GM12878 (cell line): ENCODE measurements at regions not wholly inside any gene's neighbourhood (a gene's known extent, or its start where the extent isn't known, plus 50 kb on each side); places are given as distances from the start of the nearest gene placed in this dataset.

Experiments
- ATAC-seq: fragments of 200-7000 bp; cut with Tn5 transposase; 3 replicates; pipeline ENCODE4 v1.9.1; 2020; ENCODE audit warnings: mild to moderate bottlenecking, moderate library complexity
- BruUV-seq: library from RNA; stranded (reverse); fragments of 400-500 nt; replicated peaks from 2 replicates; lab custom pipeline; 2021; lab: Mats Ljungman, UMichigan
- CTCF ChIA-PET: fragments of 300-600 bp; sonication (Branson Sonifier 250); formaldehyde crosslinking; extraction: SDS; loops from one replicate; lab custom pipeline; 2021; ENCODE audit warnings: inconsistent platforms; lab: Yijun Ruan, JAX
- POLR2A ChIA-PET: fragments of 350-600 bp; formaldehyde crosslinking; extraction: SDS; loops from one replicate; lab custom pipeline; 2021; ENCODE audit warnings: inconsistent platforms; lab: Charles Lee
- RAD21 ChIA-PET: fragments of 300-600 bp; sonication (Branson Sonifier 250); formaldehyde crosslinking; loops from one replicate; lab custom pipeline; 2023; ENCODE audit warnings: antibody characterized with exemption; ENCODE audit not compliant: unreplicated experiment; lab: Charles Lee
- SMC1A ChIA-PET: fragments of 300-600 bp; sonication (Branson Sonifier 250); formaldehyde crosslinking; loops from one replicate; lab custom pipeline; 2023; ENCODE audit not compliant: unreplicated experiment, uncharacterized antibody; lab: Charles Lee
- DNase-seq: peaks from one replicate; pipeline ENCODE4 v3.0.0-alpha.2; 2011; ENCODE audit warnings: low read depth, low spot score
- FAIRE-seq: peaks from 3 replicates; lab custom pipeline; 2011; peaks lifted over from hg19 to GRCh38; lab: Jason Lieb, UNC
- H2AFZ ChIP-seq: 2 replicates; pipeline ENCODE4 v1.6.0; 2011; ENCODE audit warnings: low read depth, low read length, control low read depth; ENCODE audit not compliant: control insufficient read depth
- H3K27ac ChIP-seq: 2 replicates; pipeline ENCODE4 v1.5.1; 2011; ENCODE audit warnings: control low read depth; ENCODE audit not compliant: control insufficient read depth, insufficient read depth
- H3K27me3 ChIP-seq, 2 experiments: replicated peaks in 1 of 2; 2 replicates each; pipeline versions ENCODE4 v1.6.0 to v1.6.1; 2011; ENCODE audit warnings: low read length in 1 of 2; ENCODE audit not compliant: control insufficient read depth in 2 of 2, insufficient read depth in 2 of 2
- H3K36me3 ChIP-seq, 2 experiments: 2 replicates each; pipeline ENCODE4 v1.5.1; 2011; ENCODE audit warnings: low read length in 1 of 2; ENCODE audit not compliant: control insufficient read depth in 2 of 2, insufficient read depth in 2 of 2
- H3K4me1 ChIP-seq: 2 replicates; pipeline ENCODE4 v1.6.1; 2011; ENCODE audit warnings: mild to moderate bottlenecking, low read length, moderate library complexity, mixed read lengths; ENCODE audit not compliant: control insufficient read depth, insufficient read depth
- H3K4me2 ChIP-seq: 2 replicates; pipeline ENCODE4 v1.6.0; 2011; ENCODE audit warnings: control low read depth; ENCODE audit not compliant: control insufficient read depth, insufficient read depth
- H3K4me3 ChIP-seq: fragments of 200-600 bp; sonication (generic); 2 replicates; pipeline ENCODE4 v1.5.1; 2016
- H3K79me2 ChIP-seq: 2 replicates; pipeline ENCODE4 v1.6.0; 2011; ENCODE audit warnings: low read length; ENCODE audit not compliant: control insufficient read depth, insufficient read depth
- H3K9ac ChIP-seq: 2 replicates; pipeline ENCODE4 v1.8.0; 2011; ENCODE audit warnings: low read length, control low read depth, mixed read lengths; ENCODE audit not compliant: control insufficient read depth, insufficient read depth
- H3K9me3 ChIP-seq: replicated peaks from 3 replicates; pipeline ENCODE4 v1.5.1; 2011; ENCODE audit warnings: mild to moderate bottlenecking, low read length; ENCODE audit not compliant: control insufficient read depth, insufficient read depth
- H4K20me1 ChIP-seq: 2 replicates; pipeline ENCODE4 v1.6.0; 2011; ENCODE audit not compliant: control insufficient read depth, insufficient read depth
- BACH1 ChIP-seq: fragments of 450-650 bp; IDR thresholded peaks from 2 replicates; pipeline ENCODE4 v1.6.1; 2017; ENCODE audit warnings: mild to moderate bottlenecking, borderline replicate concordance
- ETV6 ChIP-seq, 2 experiments: fragments of 450-650 bp in 1 of 2; IDR thresholded peaks in 1 of 2; conservative IDR thresholded peaks in 1 of 2; 2 replicates each; pipeline ENCODE4 v1.6.1; 2014; ENCODE audit warnings: antibody characterized with exemption in 1 of 2, borderline replicate concordance in 1 of 2, low read depth in 1 of 2, mild to moderate bottlenecking in 1 of 2, moderate library complexity in 1 of 2
- HDGF ChIP-seq: fragments of 450-650 bp; IDR thresholded peaks from 2 replicates; pipeline ENCODE4 v1.6.1; 2016; ENCODE audit warnings: antibody characterized with exemption
- MEF2A ChIP-seq: IDR thresholded peaks from 2 replicates; pipeline ENCODE4 v1.6.1; 2011; ENCODE audit warnings: low read depth, mild to moderate bottlenecking, low read length, moderate library complexity; ENCODE audit not compliant: insufficient read depth
- MYB ChIP-seq: fragments of 150-350 bp; IDR thresholded peaks from 2 replicates; pipeline ENCODE4 v1.6.1; 2014; ENCODE audit warnings: mild to moderate bottlenecking, low read depth, low read length, borderline replicate concordance
- NR2C2 ChIP-seq: IDR thresholded peaks from 2 replicates; pipeline ENCODE4 v1.6.1; 2011; ENCODE audit warnings: borderline replicate concordance, low read depth; ENCODE audit not compliant: control insufficient read depth, insufficient read length
- PML ChIP-seq: IDR thresholded peaks from 2 replicates; pipeline ENCODE4 v1.6.1; 2012; ENCODE audit warnings: low read length, inconsistent platforms
- POU2F2 ChIP-seq: IDR thresholded peaks from 3 replicates; pipeline ENCODE4 v1.6.1; 2011; ENCODE audit warnings: low read depth, mild to moderate bottlenecking, low read length, borderline replicate concordance
- RUNX3 ChIP-seq: IDR thresholded peaks from 2 replicates; pipeline ENCODE4 v1.6.1; 2012; ENCODE audit warnings: low read length, inconsistent platforms
- SIN3A ChIP-seq: IDR thresholded peaks from 2 replicates; pipeline ENCODE4 v1.6.1; 2012; ENCODE audit warnings: low read depth, low read length, improper control_type of control experiment
- SREBF1 ChIP-seq: IDR thresholded peaks from 2 replicates; pipeline ENCODE4 v1.6.1; 2012; ENCODE audit warnings: mild to moderate bottlenecking, low read length
- STAT1 ChIP-seq: fragments of 450-650 bp; conservative IDR thresholded peaks from 2 replicates; pipeline ENCODE4 v1.6.1; 2014; ENCODE audit warnings: antibody characterized with exemption, mild to moderate bottlenecking
- ZNF207 ChIP-seq: fragments of 450-650 bp; IDR thresholded peaks from 2 replicates; pipeline ENCODE4 v1.6.1; 2014; ENCODE audit warnings: antibody characterized with exemption, mild to moderate bottlenecking, borderline replicate concordance
- ZNF274 ChIP-seq: IDR thresholded peaks from one replicate; pipeline ENCODE4 v1.8.0; 2011; ENCODE audit not compliant: insufficient read length, insufficient read depth
- ZSCAN29 ChIP-seq: fragments of 450-650 bp; IDR thresholded peaks from 2 replicates; pipeline ENCODE4 v1.6.1; 2017; ENCODE audit warnings: mild to moderate bottlenecking, moderate library complexity
- WGBS: methylation state at CpG from one replicate; pipeline ENCODE4 v1.1.6; 2016; ENCODE audit warnings: low lambda C conversion rate; ENCODE audit not compliant: insufficient replicate concordance, insufficient coverage; ENCODE audit errors: missing lambda C conversion rate; 5-methylcytosine and 5-hydroxymethylcytosine counted together
- in situ Hi-C: fragments of 300-500 bp; cut with MboI; formaldehyde crosslinking; loops from 9 replicates; pipeline ENCODE4 v1.14.3; 2018; ENCODE audit warnings: mixed read lengths
- intact Hi-C: fragments of 100-400 bp; cut with micrococcal nuclease; formaldehyde crosslinking; loops from one replicate; pipeline ENCODE4 v1.14.2; 2022; ENCODE audit not compliant: unreplicated experiment
- TF ChIP-seq, protein P1 (sequence below): fragments of 450-650 bp; formaldehyde crosslinking; IDR thresholded peaks from 2 replicates; pipeline ENCODE4 v1.4.0; 2020; ENCODE audit warnings: mild to moderate bottlenecking, moderate library complexity

DNA sequence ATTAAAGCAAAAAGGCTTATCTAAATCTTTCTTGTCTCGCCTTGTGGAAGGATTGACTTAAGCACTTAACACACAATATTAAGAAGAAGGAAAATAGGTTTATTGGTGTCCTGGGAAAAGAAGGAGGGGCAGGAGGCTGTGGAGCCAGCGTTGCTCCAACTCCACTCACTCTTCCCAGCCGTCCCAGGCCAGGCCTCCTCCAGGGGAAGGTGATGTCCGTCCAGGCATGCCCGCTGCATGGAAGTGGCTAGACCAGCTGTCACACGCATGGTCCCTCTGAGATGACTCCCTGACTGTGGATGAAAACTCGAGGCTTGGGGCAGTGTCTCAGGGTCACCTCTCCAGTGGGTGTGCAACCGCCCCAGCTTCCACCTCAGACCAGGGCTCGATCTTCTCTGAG lies 281.1 kb downstream of the GALR1 start (continued):
- TF ChIP-seq BACH1 (no peak), PML (no peak), SIN3A (no peak), ZNF274 (no peak), HDGF (no peak), ZSCAN29 (no peak), NR2C2 (no peak), ETV6 (conservative IDR thresholded peaks at IDR 0.05 in 1 of 2, IDR thresholded peaks at IDR 0.05 in 1 of 2; ENCODE audit: borderline replicate concordance in 1 of 2, low read depth in 1 of 2) (no peak)

DNA sequence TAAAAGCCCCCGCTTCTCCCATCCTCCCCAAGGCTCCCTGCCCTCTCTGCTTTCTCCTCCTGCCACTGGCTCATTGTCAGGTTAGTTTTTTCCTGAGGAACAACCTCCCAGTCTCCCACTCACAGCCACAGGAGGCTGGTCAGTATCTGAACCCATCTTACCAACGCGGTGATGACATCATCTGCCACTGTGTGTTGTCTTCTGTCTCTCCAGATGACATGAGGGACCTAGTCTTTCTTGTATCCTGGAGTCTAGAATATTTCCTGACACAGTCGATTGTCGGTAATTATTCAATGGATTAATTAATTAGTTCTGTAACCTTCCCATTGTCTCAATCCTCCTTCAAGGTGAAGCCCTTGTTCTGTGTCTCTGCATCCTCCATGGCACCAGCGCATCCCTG lies 290.2 kb downstream of the GALR1 start:
- 34% methylated on average over 6 of the region's 6 CpGs for WGBS
- Histone ChIP-seq H3K4me2 (no peak overlapping the region), H3K9me3 (no peaks in the 10 kb centered on the region), H2AFZ (no peak overlapping the region), H4K20me1 (no peaks in the 10 kb centered on the region), H3K27ac (no peak overlapping the region), H3K9ac (no peak overlapping the region), H3K27me3 (no peaks in the 10 kb centered on the region), H3K79me2 (no peaks in the 10 kb centered on the region), H3K36me3 (no peaks in the 10 kb centered on the region), H3K4me1 (no peaks in the 10 kb centered on the region), H3K4me3 (no peak overlapping the region)
- no TSS peak for BruUV-seq
- RAD21 ChIA-PET, result no interaction called here
- POLR2A ChIA-PET, result no interaction called here
- FAIRE-seq (no peak), DNase-seq (no peak), ATAC-seq (no peak)
- TF ChIP-seq POU2F2 (no peak), SREBF1 (no peak), MEF2A (no peak), ZNF207 (no peak), MYB (no peak), RUNX3 (no peak), STAT1 (no peak)
- TF ChIP-seq, protein P1, sequence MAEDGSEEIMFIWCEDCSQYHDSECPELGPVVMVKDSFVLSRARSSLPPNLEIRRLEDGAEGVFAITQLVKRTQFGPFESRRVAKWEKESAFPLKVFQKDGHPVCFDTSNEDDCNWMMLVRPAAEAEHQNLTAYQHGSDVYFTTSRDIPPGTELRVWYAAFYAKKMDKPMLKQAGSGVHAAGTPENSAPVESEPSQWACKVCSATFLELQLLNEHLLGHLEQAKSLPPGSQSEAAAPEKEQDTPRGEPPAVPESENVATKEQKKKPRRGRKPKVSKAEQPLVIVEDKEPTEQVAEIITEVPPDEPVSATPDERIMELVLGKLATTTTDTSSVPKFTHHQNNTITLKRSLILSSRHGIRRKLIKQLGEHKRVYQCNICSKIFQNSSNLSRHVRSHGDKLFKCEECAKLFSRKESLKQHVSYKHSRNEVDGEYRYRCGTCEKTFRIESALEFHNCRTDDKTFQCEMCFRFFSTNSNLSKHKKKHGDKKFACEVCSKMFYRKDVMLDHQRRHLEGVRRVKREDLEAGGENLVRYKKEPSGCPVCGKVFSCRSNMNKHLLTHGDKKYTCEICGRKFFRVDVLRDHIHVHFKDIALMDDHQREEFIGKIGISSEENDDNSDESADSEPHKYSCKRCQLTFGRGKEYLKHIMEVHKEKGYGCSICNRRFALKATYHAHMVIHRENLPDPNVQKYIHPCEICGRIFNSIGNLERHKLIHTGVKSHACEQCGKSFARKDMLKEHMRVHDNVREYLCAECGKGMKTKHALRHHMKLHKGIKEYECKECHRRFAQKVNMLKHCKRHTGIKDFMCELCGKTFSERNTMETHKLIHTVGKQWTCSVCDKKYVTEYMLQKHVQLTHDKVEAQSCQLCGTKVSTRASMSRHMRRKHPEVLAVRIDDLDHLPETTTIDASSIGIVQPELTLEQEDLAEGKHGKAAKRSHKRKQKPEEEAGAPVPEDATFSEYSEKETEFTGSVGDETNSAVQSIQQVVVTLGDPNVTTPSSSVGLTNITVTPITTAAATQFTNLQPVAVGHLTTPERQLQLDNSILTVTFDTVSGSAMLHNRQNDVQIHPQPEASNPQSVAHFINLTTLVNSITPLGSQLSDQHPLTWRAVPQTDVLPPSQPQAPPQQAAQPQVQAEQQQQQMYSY (CRISPR knock-in tag), result no peak
- CTCF ChIA-PET, result no interaction called here
- intact Hi-C loops (no loop called here), in situ Hi-C loops (no loop called here)
- SMC1A ChIA-PET, result no interaction called here
